Cerebellar nuclear complex (tissue), 1 donor: ENCODE measurements at regions not wholly inside any gene's neighbourhood (a gene's known extent, or its start where the extent isn't known, plus 50 kb on each side); places are given as distances from the start of the nearest gene placed in this dataset.
"Not testable (repeated sequence)": the region's sequence is repeated elsewhere in the genome, so short reads cannot be mapped to it uniquely, and the experiment has no call there.

Source experiments
- DNase-seq, 2 experiments: peaks; one replicate each; lab custom pipeline; 2025; lab: John Stamatoyannopoulos, UW

DNA sequence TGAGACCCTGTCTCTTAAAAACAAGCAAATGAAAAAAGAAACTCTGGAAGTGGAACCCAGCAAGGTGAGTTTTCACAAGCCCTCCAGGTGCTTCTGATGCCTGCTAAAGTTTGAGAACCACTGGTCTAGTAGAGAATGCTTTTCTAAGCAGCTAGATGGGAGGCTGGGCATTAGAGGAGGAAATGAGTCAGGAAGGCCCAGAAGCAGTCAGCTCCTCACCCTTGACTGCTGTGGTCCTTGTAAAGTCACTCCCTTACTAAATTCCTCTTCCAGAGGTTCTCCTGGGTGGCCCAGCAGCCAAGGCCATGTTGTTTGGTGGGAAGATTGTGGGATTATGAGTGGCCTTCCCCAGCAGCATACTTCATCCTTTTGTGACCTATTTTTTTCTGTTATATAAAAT, 52.0 kb upstream of the FYN start:
- DNase-seq, result no peak

DNA sequence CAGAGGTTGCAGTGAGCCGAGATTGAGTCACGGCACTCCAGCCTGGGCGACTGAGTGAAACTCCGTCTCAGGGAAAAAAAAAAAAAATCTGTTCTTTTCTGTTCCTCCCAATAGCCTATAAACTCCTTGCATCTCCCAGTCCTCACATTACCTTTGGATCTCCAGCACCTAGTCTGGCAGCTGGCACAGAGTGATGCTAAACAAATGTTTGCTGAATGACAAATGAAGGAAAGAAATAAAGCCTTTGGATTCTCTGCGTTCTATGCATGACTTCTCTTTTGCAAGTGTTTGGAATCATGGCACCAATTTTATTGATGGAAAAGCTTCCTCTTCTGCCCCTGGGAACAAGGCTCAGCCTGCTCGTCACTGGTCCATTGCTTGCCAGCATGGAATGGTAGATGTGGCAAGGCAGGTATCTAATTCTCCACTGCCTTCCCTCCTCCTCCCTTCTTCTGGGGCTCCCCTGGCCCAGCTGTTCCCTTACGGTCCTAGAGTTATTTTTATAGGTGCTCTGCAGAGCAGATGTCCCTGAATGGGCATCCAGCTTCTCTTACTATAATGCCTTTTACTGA, 53.6 kb upstream of the FYN start:
- DNase-seq, result no peak

DNA sequence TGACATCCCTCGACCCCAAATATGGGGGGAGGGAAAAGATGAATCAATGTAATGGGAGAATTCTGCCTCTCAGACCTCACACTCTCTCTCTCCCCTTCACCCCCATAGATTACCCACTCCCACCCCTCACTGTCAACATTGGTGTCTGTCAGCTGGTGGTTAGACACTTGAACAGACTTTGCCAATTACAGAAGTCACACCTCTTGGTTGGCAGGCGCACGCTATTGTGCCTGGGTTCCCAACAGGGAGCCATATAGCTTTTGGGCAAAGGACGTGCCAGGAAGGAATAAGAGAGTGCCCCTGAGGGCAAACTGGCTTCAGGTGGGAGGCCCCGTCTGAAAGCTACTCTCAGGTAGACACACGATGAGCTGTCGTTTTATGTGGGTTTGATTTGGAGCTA, 54.1 kb upstream of the FYN start:
- no peak for DNase-seq

DNA sequence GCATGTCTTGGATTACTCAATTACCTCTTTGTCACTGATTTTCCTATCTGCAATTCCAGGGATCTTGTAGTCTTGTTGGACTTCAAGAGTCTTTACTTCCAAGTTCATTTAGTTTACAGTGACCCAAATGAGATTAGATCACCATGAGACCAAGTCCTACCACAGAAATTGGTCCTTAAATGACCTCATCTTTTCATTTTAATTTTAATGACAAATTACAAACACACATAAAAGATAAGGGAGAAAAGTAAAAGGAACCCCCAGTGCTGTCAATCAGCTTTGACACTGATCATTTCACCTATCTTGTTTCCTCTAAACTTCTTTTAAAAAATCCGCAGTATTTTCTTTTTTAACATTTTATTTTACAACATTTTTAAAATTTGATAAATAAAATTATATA, 54.9 kb upstream of the FYN start:
- DNase-seq, result no peak

DNA sequence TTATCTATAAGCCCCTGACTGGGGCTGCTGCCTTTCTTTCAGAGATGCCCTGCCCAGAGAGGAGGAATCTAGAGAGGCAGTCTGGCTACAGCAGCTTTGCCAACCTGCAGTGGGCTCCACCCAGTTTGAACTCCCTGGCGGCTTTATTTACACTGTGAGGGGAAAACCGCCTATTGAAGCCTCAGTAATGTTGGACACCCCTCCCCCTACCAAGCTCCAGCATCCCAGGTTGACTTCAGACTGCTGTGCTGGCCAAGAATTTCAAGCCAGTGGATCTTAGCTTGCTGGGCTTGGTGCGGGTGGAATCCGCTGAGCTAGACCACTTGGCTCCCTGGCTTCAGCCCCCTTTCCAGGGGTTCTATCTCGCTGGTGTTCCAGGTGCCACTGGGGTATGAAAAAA, 61.4 kb upstream of the FYN start:
- DNase-seq, result not testable (repeated sequence)

DNA sequence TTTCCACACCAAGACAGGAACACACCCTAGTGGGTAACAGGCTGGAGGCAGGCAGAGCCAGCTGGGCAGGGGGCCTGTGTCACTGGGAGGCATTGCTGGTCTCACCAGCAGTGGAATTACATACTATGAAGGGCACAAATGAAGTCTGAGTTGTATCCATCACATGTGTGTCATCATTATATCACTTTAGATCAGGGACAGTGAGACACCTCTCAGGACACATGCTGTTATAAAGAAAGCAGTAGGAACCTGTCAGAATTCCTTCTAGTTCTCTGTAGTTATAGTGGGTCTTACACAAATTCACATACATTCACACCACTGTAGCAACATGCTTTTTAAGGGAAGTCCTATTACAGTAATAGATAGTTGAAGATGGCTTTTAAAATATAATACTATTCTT, 63.5 kb upstream of the FYN start:
- no peak for DNase-seq

DNA sequence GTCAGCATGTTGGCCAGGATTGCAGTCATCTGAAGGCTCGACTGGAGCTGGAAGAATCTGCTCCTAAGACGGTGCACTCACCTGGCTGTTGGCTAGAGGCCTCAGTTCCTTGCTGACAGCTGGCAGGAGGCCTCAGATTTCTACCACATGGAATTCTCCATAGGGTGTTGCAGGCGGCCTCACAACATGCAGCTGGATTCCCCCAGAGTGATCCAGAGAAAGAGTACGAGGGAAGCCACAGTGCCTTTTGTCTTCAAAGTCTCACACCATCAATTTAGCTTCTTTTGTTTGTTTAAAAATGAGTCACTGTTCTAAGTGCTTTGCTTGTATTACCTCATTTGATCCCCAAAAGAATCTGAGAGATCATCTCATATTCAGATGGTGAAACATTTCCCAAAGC, 65.5 kb upstream of the FYN start:
- no peak for DNase-seq

DNA sequence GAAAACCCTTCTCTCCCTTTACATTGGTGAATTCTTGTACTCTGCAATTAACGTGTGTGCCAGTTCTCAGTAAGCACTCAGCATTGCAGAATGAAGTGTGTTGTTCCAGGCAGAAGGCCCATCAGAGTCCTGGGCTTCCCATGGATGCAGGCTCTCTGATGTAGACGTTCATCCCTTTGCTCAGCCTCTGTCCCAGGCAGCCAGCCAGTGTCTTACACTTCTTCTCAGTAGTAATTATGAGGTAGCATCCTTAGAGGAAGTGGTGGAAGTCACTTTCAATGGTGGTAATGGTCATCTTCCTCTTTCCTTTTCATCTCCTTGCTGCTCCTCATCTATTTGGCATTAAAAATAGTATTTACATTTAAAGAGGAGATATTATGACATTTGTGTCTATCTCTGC, 66.7 kb upstream of the FYN start:
- DNase-seq, result no peak

DNA sequence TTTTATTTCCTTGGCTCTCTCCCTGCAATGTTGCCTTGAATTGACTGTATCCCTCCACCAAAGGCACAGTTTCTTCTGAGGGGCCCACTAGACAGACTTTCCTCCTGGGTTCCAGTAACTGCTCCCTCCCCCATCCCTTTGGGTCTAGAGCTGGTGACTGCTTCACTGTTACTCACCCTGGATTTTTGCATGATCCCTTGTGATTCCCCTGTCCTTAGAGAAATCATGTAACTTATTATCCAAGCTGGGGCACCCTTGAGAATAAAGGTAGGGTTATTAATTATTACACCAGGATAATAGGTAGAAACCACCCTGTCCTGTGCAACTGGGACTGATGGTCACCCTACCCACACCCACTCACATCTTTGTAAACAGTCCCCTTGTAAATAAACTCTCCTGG, 67.5 kb upstream of the FYN start:
- no peak for DNase-seq

DNA sequence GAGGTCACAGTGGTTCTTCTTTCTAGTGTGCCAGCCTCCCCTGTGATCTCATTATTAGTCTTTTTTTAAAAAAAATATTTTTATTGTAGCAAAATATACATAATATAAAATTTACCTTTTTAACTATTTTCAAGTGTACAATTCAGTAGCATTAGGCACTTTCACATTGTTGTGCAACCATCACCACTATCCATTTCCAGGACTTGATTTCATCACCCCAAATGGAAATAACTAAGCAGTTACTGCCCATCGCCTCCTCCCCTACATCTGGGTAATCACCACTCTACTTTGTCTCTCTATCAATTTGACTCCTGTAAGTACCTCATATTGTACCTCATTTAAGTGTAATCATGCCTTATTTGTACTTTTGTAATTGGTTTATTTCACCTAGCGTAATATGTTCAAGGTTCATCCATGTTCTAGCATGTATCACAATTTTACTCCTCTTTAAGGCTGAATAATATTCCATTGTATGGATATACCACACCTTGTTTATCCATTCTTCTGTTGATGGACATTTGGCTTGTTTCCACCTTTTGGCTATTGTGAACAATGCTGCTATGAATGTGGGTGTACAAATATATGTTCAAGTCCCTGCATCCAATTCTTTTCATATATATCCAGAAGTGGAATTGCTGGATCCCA, 68.6 kb upstream of the FYN start:
- no peak for DNase-seq

DNA sequence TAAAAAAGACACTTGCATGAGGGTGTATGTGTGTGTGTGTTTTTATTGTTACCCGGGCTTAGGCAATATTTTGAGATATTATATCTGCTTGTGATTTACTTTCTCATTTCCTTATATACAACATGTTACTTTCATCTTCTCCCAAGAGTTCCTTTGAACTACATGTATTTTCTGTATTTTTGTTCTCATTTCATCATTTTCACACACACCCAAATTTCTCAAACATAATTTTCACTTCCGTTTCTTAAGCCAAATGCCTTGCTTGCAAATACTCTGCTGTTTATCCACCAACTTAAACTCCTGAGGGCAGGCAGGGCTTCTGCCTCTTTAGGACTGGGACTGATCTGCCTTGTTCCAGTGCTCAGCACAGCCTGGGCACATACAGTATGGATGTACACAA, 69.3 kb upstream of the FYN start:
- no peak for DNase-seq

DNA sequence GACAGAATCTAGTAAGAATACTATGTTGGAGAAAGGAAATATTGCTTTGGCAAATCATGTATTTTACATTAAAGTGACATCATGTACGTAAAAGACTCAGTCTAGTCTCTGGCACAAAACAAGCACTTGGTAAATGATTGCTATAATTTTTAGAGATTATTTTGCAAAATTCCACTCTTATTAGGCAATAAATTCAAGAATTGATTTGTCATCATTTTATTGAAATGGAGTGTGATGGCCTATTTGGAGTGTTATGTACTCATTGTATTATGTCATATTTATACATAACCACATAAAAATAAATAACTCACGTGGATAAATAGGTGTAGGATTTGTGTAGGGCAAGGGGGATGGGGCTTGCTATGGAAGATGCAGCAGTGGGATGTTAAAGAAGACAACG, 70.0 kb upstream of the FYN start:
- DNase-seq, result no peak

DNA sequence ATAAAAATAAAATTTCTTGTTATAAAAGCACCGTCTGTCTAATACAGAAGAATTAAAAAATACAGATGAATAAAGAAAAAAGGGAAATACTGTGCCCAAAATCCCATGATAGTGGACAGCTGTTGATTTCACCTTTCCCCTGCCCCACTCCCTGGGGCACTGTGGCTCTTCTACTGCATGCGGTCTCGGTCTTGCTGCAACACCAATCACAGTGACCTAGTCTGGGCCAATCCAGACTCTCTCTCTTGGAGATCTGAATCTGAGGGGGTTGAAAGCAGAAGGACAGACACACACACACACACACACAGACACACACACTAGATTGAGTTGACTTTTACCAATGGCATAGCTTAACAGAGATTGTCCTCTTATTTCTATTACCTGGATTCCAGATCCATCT, 70.5 kb upstream of the FYN start:
- DNase-seq, result no peak

DNA sequence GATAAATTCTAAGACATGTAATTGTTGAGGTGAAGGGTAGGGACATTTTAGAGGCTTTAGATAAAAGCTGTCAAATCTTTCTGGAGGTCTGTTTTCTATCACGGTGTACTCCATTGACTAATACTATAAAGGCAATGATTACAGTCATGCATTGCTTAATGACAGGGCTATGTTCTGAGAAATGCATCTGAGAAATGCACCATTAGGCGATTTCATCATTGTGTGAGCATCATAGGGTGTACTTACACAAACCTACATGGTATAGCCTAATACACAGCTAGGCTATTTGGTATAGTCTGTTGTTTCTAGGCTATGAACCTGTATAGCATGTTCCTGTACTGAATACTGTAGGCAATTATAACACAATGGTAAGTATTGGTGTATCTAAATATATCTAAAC, 71.3 kb upstream of the FYN start:
- no peak for DNase-seq

DNA sequence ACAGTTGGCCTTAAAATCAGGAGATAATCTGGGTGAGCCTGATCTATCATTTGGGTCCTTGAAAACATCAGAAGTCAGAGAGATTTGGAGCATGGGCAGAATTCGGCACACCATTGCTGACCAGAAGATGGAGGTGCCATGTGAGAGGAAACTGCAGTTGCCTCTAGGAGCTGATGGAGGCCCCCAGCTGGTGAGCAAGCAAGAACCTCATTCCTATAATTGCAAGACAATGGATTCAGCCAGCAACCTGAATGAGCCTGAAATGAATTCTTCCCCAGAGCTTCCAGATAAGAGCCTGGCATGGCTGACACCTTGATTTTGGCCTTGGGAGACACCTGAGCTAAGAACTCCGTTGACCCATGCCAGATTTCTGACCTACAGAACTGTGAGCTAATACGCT, 76.3 kb upstream of the FYN start:
- DNase-seq, result no peak

DNA sequence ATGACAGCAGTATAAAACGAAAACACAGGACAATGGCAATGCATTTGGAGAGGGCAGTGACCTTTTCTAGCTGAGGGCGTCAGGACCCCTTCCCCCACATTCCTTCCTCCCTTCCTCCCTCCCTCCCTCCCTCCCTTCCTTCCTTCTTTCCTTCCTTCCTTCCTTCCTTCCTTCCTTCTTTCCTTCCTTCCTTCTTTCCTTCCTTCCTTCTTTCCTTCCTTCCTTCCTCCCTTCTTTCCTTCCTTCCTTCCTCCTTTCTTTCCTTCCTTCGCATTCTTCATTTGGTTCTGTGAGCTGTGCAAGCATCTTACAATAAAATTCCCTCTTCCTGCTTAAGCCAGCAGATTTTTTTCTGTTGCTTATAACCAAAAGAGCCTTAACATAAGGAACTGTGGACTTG, 76.7 kb upstream of the FYN start:
- DNase-seq, result not testable (repeated sequence)

DNA sequence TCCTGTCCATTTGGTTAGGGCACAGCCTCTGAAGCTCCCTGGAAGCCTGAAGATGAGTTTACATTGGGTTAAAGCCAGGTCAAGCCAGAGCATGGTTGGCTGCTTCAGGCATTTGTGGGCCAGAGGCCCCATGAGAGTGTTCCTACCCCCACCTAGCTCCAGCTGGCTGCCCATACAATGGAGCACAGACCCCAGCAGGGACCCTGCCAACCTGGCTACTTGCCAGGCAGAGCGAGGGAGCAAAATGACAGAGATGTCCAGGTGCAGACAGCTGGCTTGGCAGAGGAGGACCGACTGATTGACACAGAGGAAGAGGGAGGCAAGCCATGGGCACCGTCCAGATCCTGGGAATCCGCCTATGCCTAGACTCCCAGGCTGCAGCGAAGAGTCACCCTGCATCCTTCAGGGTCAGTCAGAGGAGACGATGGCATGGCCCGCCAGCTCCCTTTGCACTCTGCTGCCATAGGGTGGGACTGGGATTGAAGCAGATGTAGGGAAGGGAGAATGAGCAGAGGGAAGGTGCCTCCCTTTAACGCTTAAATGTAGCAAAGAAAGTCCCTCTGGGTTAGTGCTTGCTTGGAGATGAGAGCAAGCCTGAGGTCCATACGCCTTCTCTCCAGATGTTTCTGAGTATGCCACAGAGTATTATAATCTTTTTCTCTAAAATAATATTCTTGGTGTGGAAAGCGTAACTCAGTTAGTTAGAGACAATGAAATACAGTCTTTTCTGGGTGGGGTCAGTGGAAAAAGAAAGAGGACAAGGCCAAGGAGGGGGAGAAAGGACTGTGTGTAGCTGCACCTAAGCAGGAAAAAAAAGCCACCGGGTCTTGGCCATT, 77.6 kb upstream of the FYN start:
- DNase-seq, result no peak

DNA sequence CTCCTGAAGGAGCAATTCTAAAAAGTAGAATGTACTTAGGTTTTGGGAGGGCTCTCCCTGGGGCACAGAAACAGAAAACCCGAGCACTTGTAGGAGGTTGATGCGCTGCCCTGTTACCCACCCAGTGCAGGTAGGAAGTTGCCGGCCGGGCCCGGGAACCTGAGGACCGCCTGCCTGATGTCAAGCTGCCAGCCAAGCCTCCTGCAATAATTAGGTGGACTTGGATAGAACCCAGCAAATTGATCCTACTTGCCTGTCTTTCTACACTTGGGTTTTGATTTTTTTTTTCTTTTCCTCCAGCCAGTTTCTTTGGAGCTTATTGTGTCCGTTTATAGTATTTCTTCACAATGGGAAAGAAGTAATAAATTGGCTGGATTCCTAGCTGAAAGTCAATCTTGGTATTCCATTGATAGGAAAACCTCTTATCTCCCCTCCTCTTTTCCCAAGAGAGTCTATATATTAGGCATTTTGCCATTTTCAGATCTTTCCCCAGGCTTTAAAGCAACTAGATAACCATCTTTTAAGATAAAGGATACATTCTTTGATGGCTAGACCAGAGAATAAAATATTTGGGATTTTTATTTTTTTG, 78.3 kb upstream of the FYN start:
- no peak for DNase-seq

DNA sequence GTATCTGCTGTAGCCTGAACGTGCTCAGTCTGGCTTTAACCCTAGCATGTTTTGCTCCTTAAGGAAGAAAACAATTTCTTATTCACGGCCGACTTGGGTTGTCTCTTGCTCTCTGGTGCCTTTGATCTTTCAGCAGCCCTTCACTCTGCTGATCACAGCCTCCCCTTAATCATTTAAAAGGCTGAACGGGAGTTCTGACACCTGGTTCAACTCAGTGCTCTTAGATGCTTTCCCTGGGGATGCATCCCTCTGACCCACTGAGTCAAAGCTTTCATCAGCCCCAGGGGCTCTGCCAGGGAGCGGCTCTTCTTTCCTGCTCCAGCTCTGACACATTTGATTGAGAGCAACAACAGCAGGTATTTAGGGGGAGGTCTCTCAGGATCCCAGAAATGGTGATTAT, 79.0 kb upstream of the FYN start:
- DNase-seq, result no peak

DNA sequence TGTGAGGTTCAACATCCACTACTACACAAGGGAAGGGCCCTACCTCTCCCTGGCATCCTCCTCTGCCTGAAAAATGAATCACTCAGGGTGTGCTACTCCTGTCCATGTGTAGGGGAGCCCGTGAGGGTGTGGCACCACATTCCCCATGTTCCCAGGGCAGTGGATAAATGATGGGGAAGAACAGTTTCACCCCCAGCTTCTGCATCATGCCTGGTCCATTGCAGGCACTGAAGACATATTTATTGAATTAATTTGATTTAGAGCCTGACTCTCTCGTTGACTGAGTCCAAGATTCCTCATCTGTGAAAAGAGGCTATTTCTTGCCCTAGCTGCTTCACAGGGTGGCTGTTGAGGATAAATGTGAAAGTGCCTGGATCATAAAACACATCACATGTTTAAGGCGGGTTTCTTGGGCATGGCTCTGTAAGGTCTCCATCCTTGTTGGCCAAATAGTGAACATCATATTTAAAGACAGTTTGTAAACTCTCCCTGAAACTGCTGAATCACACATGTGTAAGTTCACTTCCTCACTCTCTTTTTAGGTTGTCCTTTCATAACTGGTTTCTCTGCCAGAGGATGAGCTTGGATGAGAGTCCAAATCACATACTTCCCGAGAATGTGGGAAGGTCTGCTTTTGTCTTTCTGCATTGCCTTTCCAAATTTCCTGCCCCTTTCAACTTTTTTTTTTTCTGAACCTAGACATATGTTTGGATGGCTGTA, 79.7 kb upstream of the FYN start:
- DNase-seq, result no peak

DNA sequence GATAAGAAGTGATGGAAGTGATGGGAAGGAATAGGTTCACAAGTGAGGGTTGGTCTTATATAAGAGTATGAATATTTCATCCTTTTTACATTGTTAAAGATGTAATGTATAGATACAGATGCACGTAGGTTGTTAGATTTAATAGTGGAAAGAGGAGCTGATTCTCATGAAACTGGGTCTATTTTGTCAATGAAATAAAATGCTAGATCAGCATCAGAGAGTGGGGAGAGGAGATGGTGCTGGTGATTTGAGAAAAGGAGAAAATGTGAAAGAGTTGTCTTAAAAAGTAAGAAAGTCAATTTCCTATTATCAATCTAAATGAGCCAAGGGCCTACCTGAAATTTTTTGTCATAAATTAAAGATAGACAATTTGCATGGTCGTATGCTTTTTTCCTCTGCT, 82.8 kb upstream of the FYN start:
- DNase-seq, result no peak

DNA sequence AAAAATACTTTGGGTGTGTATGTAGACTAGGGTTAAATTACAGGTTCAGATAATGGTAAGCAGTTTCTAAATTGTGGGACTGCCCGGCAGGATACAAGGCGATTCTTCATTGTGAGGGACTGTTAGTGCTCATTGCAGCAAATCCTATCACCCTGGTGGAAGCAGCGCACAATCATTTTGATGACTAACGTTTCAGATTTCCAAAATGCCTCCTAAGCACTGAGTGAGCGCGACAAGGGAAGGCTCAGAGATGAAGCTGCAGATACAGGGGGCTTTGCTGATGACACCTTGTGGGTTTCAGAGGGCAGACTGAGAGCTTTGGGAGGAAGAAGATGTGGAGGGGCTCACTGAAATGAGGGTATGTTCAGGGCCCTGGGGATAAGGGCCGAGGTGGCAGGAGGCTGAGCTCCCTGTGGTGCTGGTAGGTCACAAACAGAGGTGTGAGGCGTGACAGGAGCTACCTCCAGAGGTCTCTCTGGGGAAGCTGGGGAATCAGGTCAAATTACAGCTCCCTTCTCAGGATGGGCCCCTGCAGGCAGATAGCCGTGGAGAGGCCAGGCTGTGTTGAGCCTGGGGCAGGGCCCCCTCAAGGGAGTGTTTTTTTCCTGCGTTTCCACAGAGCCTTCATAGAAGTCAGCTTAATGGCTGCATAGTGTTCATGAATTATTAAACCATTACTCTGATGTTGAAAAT, 84.5 kb upstream of the FYN start:
- DNase-seq, result no peak
